RKO (cell line): ENCODE measurements at regions not wholly inside any gene's neighbourhood (a gene's known extent, or its start where the extent isn't known, plus 50 kb on each side); places are given as distances from the start of the nearest gene placed in this dataset.
"Not testable (repeated sequence)": the region's sequence is repeated elsewhere in the genome, so short reads cannot be mapped to it uniquely, and the experiment has no call there.

Source experiments
- DNase-seq: peaks from one replicate; pipeline ENCODE4 v3.0.0-alpha.2; 2016; ENCODE audit warnings: low spot score

GRCh38 chr11:47928426-47928825 is 51.9 kb upstream of the PTPRJ start:
- no peak for DNase-seq

DNA sequence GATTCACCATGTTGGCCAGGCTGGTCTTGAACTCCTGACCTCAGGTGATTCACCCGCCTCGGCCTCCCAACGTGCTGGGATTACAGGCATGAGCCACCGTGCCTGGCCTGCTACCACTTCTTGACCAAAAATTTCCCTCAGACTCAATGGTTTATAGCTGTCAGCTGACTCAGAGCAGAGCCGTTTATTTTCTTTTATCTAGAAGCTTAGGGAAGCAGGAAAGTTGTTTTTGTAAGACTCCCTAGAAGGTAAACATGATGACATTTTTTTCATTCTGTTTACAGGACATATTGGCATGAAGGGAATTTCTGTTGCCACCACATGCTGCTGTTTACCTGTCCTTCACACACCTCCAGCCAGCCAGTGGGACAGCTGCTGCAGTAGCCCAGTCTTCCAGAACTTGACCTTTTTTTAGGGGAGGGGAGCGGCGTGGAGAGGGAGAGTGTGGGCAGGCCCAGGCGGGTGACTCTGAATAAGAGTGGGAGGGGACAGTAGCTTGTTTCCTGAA is 56.1 kb upstream of the PTPRJ start:
- DNase-seq, result peak; percentile 58

DNA sequence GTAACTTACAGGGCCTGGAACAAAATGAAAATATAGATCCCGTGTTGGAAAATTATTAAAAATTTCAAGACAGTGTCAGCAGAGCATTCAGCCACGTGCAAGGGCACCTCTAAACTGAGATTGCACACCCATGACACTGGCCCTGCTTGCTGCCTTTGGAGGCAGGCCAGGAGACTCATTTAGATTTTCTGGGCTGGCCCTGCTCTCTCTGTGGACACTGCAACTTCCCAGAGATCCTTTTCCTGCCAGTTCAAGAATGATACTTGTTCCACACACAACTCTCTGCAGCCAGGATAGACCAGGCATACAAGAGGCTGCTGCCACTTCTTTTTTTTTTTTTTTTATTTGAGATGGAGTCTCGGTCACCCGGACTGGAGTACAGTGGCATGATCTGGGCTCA is 56.7 kb upstream of the PTPRJ start:
- DNase-seq, result no peak

DNA sequence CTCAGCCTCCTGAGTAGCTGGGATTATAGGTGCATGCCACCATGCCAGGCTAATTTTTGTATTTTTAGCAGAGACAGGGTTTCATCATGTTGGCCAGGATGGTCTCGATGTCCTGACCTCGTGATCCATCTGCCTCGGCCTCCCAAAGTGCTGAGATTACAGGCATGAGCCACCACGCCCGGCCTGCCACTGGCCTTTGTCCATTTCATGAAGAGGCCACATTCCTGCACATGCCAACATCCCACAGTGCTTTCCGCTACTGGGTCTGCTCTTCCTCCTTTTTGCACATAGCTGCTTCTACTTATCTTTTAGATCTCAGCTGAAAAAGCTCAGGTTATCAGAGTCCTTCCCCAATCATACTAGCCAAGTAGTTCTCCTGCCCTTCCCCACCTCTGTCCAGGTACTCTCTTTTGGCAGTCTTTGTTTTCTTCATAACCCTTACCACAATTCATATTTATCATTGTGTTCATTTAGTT is 59.2 kb upstream of the PTPRJ start:
- DNase-seq, result not testable (repeated sequence)

DNA sequence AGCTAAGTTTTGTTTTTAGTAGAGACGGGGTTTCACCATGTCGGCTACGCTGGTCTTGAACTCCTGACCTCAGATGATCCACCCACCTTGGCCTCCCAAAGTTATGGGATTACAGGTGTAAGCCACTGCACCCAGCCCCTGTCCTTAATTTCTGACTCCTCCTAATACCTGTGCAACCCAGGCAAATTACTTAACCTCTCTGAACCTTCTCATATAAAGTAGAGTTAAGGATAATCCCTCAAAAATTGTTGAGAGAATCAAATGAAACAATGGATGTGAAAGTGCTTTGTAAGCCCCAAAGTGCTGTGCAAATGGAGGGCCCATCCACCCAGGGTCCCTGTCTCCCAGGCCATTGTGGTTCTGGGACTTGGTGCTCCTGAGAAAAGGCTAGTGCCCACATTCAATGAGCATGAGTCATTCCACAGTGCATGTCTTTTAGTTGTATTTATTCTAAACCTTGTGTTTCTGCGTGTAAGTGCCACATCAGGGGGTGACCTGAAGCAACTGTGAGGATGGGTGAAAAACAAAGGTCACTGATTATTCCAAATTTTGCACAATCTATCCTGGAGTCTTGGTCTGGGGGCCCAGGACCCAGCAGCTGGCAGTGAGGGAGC is 61.4 kb upstream of the PTPRJ start:
- DNase-seq, result no peak

DNA sequence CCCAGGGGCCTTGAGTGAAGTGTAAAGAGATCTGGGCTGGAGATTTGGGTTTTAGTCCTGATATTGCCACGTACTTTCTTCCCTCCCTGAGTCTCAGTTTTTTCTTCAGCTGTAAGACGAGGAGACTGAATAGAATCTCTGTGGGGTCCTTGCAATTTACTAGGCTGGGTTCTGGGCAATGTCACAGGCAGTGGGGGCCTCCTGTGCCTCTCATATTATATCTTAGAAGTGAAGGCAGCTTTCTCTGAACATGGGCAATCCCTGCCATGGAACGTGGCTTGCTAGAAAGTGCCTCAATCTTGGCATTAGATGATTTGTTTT is 62.0 kb upstream of the PTPRJ start:
- DNase-seq, result no peak

DNA sequence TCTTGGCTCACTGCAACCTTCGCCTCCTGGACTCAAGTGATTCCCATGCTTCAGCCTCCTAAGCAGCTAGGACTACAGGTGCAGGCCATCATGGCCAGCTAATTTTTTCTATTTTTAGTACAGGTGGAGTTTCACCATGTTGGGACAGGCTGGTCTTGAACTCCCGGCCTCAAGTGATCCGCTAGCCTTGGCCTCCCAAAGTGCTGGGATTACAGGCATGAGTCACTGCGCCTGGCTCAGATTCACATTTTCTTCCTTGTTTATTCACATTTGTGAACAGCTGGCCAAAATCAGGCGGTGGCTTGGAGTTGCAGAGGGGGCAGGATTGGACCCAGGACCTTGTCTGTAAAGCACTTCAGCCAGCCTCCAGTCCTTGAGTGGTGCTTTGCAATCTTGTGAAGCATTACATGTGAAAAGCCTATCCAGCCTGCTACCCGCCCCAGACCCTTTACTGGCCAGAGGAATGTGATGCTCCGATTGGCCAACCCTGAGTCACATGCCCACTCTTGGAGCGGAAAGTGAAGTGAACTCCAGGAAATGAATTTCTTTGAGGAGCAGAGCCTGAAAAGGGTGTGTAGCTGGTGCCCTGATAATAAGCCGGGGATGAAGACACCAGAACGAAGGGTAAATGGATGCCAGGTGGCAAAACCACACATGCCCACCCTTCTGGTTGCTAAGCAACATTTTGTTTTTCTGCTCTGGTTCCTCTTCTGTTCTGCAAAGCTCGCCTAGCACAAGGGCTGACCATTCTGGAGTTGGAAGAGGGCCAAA is 62.6 kb upstream of the PTPRJ start:
- peak; percentile 24 for DNase-seq

DNA sequence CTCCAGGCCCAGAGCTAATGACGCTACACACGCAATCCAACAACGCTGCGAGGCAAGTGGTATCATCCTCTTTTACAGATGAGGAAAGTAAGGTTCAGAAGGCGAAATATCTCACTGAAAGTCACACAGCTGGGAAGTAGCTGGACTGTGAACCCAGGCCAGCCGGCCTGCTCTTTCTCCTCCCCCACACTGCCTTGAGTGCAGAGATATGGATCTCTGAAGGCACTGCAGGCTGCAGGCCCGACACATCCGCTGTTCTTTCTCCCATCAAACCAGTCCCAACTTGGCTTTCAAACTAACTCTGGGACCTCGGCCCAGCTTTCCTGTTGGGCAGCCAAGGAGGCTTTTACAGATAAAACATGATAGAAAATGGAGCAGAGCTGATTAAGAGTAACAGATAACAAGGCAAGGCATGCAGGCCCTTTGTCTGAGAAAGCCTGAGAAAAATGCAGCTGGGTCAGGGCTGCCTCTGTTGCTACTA is 64.0 kb upstream of the PTPRJ start:
- no peak for DNase-seq

DNA sequence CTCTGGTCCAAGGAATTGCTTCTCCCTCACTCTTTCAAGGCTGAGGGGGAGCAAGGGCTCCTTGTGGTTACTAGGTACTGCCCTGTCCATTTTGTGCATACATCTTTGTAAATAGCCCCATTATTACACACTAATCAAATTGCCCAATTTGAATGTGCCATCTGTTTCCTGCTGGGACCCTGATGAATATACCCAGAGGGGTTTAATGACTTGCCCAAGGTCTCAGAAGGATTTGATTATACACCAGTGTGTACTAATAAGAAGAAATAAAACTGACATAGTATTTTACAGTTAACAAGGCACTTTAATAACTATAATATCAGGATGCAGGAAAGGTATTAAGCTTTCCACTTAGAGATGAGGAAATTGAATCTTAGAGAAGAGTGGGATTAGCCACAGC is 64.6 kb upstream of the PTPRJ start:
- DNase-seq, result no peak

- no peak for DNase-seq
Measured at GRCh38 chr11:47915374-47915773, 65.0 kb upstream of the PTPRJ start.

DNA sequence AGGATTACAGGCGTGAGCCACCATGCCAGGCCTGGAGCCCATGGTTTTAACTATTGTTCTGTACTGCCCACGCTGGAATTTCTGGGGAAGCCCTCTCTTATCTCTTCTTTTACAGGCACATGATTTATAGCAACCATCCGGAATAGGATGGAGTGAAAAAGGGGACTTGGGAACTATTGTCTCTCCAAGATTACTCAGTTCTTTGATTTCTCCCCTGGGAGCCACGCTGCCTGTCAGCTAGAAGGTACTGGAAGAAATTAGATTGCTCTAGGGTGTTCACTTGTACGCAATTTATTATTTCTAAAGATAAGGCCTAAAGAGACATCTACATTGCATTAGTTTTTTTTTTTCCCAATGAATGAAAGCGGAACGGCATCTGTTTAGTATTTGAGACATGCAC is 65.6 kb upstream of the PTPRJ start:
- DNase-seq, result no peak

DNA sequence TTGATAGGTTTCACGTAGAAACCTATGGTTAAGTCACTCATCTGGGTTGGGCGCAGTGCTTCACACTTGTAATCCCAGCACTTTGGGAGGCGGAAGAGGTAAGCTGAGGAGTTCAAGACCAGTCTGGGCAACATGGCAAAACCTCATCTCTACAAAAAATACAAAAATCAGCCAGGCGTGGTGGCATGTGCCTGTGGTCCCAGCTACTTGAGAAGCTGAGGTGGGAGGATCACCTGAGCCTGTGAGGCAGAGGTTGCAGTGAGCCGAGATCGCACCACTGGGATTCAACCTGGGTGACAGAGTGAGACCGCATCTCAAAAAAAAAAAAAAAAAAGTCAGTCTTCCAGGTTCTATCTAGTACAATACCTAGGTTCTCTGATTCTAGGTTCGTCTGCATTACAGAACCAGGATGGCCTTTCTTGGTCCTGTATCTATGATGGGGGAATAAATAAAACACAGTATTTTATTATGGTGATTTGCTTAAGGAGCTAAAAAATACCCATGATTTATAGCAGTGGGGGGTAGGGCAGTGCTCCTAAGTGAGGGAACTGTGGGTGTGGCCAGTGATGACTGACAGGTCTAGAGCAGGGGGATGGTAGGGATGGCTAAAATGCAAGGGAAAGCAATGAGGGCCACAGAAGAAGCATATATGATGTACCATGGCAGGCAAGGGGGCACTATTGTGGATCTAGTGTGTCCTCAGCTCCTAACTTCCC is 65.5 kb upstream of the NUP160 start:
- no peak for DNase-seq

GRCh38 chr11:47912843-47913437 is 64.8 kb upstream of the NUP160 start:
- DNase-seq, result no peak

- no peak for DNase-seq
Measured at GRCh38 chr11:47911149-47911548, 63.0 kb upstream of the NUP160 start.

GRCh38 chr11:47908198-47908597 is 60.0 kb upstream of the NUP160 start:
- no peak for DNase-seq

DNA sequence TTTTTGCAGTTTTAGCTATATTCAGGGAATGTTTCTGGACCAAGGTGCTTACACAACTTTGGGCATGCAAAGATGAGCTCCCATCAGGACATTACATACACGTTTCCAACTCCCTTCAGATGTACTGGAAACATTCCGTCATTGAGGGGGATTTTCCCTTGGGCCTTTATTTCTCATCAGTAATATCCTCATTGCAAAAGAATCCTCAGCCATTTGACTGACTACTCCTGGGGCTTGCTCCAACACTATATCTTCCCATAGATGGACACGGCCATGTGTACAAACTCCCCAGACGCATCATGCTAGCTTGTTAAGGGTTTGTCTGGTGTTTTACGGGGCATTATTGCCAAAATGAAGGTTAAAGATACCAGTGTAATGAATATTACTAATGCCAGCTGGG is 59.3 kb upstream of the NUP160 start:
- no peak for DNase-seq

- DNase-seq, result no peak
Measured at GRCh38 chr11:47906066-47906465, 57.9 kb upstream of the NUP160 start.

GRCh38 chr11:47905358-47906059 is 57.4 kb upstream of the NUP160 start:
- no peak for DNase-seq

DNA sequence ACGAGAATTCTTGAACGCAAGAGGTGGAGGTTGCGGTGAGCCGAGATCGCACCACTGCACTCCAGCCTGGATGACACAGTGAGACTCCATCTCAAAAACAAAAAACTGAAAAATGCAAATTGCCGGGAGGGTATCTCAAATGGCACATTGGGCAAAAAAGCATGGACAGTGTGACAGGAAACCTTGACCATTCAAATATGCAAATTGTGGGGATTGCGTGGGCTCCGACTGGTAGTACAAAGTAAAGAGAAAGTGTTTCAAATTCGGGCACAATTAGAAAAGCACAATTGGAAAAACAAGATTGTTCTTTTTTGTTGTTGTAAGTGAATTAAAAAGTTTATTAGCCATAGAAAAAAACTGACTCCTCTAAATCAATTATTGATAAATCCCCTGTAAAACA is 56.7 kb upstream of the NUP160 start:
- DNase-seq, result no peak

- no peak for DNase-seq
Measured at GRCh38 chr11:47904048-47904447, 55.9 kb upstream of the NUP160 start.

- no peak for DNase-seq
Measured at GRCh38 chr11:47899801-47900200, 51.7 kb upstream of the NUP160 start.
